Stomach (tissue), 4 donors: ENCODE measurements at regions not wholly inside any gene's neighbourhood (a gene's known extent, or its start where the extent isn't known, plus 50 kb on each side); places are given as distances from the start of the nearest gene placed in this dataset.

Source experiments
- EP300 ChIP-seq: sonication (generic); formaldehyde crosslinking; IDR thresholded peaks from one replicate; pipeline ENCODE4 v1.6.1; 2017; ENCODE audit warnings: antibody characterized with exemption
- POLR2A ChIP-seq, 4 donors: fragments of 450-650 bp; IDR thresholded peaks; one replicate each; pipeline ENCODE4 v1.6.1; 2016; ENCODE audit warnings: antibody characterized with exemption in 4 of 4, control low read depth in 2 of 4, mild to moderate bottlenecking in 1 of 4, moderate library complexity in 1 of 4
- POLR2AphosphoS5 ChIP-seq, 3 donors: sonication (generic); formaldehyde crosslinking; IDR thresholded peaks; one replicate each; pipeline ENCODE4 v1.6.1; 2016; ENCODE audit warnings: antibody characterized with exemption in 3 of 3
- TF ChIP-seq, protein P1 (sequence below), 7 experiments: fragments of 450-650 bp in 4 of 7; fragments of 200-600 bp in 3 of 7; sonication (generic) in 3 of 7; IDR thresholded peaks; one replicate each; pipeline ENCODE4 v1.5.1; 2016 to 2019; ENCODE audit warnings: antibody characterized with exemption in 7 of 7, control low read depth in 2 of 7, mild to moderate bottlenecking in 1 of 7

DNA sequence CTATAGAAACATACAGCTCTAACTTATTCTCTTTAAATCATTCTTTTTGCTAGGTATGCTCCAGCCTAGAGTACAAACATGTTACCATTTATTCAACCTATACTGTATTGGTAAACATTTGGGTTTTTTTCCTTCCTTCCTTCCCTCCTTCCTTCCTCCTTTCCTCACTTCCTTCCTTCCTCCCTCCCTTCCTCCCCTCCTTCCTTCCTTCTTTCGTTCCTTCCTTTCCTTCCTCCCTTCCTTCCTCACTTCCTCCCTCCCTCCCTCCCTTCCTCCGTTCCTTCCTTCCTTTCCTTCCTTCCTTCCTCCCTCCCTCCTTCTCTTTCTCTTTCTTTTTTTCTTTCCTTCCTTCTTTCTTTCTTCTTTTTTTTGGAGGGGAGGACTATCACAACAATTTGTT is 286.7 kb upstream of the PRKCQ start:
- TF ChIP-seq POLR2A (IDR thresholded peaks at IDR 0.05), result no peak
- TF ChIP-seq, protein P1, sequence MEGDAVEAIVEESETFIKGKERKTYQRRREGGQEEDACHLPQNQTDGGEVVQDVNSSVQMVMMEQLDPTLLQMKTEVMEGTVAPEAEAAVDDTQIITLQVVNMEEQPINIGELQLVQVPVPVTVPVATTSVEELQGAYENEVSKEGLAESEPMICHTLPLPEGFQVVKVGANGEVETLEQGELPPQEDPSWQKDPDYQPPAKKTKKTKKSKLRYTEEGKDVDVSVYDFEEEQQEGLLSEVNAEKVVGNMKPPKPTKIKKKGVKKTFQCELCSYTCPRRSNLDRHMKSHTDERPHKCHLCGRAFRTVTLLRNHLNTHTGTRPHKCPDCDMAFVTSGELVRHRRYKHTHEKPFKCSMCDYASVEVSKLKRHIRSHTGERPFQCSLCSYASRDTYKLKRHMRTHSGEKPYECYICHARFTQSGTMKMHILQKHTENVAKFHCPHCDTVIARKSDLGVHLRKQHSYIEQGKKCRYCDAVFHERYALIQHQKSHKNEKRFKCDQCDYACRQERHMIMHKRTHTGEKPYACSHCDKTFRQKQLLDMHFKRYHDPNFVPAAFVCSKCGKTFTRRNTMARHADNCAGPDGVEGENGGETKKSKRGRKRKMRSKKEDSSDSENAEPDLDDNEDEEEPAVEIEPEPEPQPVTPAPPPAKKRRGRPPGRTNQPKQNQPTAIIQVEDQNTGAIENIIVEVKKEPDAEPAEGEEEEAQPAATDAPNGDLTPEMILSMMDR (IDR thresholded peaks at IDR 0.05), result no peak
- no peak for TF ChIP-seq POLR2AphosphoS5 (IDR thresholded peaks at IDR 0.05)
- TF ChIP-seq EP300, result no peak
